ENCODE measurements at regions not wholly inside any gene's neighbourhood (a gene's known extent, or its start where the extent isn't known, plus 50 kb on each side); places are given as distances from the start of the nearest gene placed in this dataset.

DNA sequence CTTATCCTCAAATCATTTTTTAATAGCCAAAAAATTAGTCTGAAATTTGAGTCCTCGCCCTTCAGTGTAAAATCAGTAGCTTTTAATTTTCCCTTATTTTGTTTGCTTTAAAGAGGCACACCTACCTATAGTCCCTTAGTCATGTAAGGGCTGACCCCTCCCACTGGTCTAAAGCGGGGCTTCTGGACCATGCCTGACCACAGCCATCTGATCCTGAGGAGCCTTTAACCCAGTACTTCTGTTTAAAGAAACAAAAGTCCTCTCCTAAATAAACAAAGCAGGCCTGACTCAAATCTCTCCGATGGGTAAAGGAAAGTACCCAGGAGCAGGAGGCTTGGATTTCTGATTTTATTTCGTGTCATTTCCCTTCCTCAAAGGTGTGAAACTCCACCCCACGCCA lies 92.0 kb upstream of the CCL2 start:
- no peak overlapping the region for H2AFZ ChIP-seq (replicated peaks; ENCODE audit: low read length, poor library complexity)
- no peaks in the 10 kb centered on the region; the same call in 1 of the 2 replicates for H3K9me3 ChIP-seq (ENCODE audit: control insufficient read depth, insufficient read depth, low read length)
- peaks cover 32% of the 10 kb centered on the region for H3K27me3 ChIP-seq (ENCODE audit: control insufficient read depth, insufficient read depth, low read length)
- ChIA-PET POLR2A (ENCODE audit: unreplicated experiment) (no interaction called here), CTCF (interaction anchor here (0.6 to 1.9 kb wide), 5 partner anchors 8 to 388 kb away, joined by 3 to 4 read pairs (median 4); no protein-coding TSS in a partner anchor)
- no peak overlapping the region for H3K18ac ChIP-seq (ENCODE audit: low read depth, low read length)
- no peak overlapping the region for H3K9ac ChIP-seq (ENCODE audit: low read depth, low read length)
- H3K36me3 ChIP-seq (ENCODE audit: control insufficient read depth, insufficient read depth, low read length): no peaks in the 10 kb centered on the region
- H3K79me1 ChIP-seq (ENCODE audit: low read depth in 1 of 2, low read length in 2 of 2): no peaks in the 10 kb centered on the region
- in situ Hi-C loops (cut with MboI; ENCODE audit: low sequenced_read_pairs) (no loop called here), intact Hi-C loops (cut with micrococcal nuclease) (loop anchor here (1.0 to 10.0 kb wide), 3 partner anchors 20 to 384 kb away; no protein-coding TSS in a partner anchor), dilution Hi-C loops (cut with HindIII; ENCODE audit: low sequenced_read_pairs, unreplicated experiment) (no loop called here)
- no peak overlapping the region for H4K91ac ChIP-seq (ENCODE audit: insufficient read depth, low read depth, low read length)
- H4K5ac ChIP-seq (ENCODE audit: low read depth, low read length): no peak overlapping the region
- H3K4me2 ChIP-seq (ENCODE audit: low read depth, low read length): no peak overlapping the region
- H3K56ac ChIP-seq (ENCODE audit: extremely low read depth, insufficient read depth, low read length): no peak overlapping the region
- H3K4me1 ChIP-seq (ENCODE audit: control insufficient read depth, insufficient read depth, low read length): no peaks in the 10 kb centered on the region
- H3K9me1 ChIP-seq (ENCODE audit: insufficient read depth, low read length): no peaks in the 10 kb centered on the region
- no peak overlapping the region for H3K4me3 ChIP-seq (ENCODE audit: insufficient read depth, low read depth, low read length)
- no peak overlapping the region for H2BK15ac ChIP-seq (ENCODE audit: low read depth, low read length)
- no CpG with 5 or more reads among the region's 5 CpGs for WGBS, 2 experiments (ENCODE audit: extremely low coverage in 2 of 2, insufficient read length in 1 of 2)
- H2BK120ac ChIP-seq (ENCODE audit: low read depth, low read length): no peak overlapping the region
- ATAC-seq (ENCODE audit: low read depth) (peak; percentile 82), DNase-seq (peak; percentile 40)
- TF ChIP-seq MXI1 (IDR thresholded peaks at IDR 0.05; ENCODE audit: borderline replicate concordance, low read depth, low read length): no peak
- no peak for TF ChIP-seq RAD21 (IDR thresholded peaks at IDR 0.05; ENCODE audit: low read length)
- TF ChIP-seq NFE2L2 (IDR thresholded peaks at IDR 0.05; ENCODE audit: low read depth, low read length): no peak
- no peak for TF ChIP-seq CEBPB (IDR thresholded peaks at IDR 0.05; ENCODE audit: low read depth, low read length)
- TF ChIP-seq, protein P1, sequence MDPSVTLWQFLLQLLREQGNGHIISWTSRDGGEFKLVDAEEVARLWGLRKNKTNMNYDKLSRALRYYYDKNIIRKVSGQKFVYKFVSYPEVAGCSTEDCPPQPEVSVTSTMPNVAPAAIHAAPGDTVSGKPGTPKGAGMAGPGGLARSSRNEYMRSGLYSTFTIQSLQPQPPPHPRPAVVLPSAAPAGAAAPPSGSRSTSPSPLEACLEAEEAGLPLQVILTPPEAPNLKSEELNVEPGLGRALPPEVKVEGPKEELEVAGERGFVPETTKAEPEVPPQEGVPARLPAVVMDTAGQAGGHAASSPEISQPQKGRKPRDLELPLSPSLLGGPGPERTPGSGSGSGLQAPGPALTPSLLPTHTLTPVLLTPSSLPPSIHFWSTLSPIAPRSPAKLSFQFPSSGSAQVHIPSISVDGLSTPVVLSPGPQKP (IDR thresholded peaks at IDR 0.05; ENCODE audit: borderline replicate concordance, low read depth, low read length): no peak
- no peak for TF ChIP-seq CHD1 (IDR thresholded peaks at IDR 0.05; ENCODE audit: low read depth, low read length)
- TF ChIP-seq MAZ (IDR thresholded peaks at IDR 0.05; ENCODE audit: borderline replicate concordance, low read depth, low read length): no peak
- no peak for TF ChIP-seq MAFK (IDR thresholded peaks at IDR 0.05; ENCODE audit: low read depth, low read length)
- TF ChIP-seq POLR2A (IDR thresholded peaks at IDR 0.05; ENCODE audit: low read depth, low read length): no peak
- TF ChIP-seq, protein P2, sequence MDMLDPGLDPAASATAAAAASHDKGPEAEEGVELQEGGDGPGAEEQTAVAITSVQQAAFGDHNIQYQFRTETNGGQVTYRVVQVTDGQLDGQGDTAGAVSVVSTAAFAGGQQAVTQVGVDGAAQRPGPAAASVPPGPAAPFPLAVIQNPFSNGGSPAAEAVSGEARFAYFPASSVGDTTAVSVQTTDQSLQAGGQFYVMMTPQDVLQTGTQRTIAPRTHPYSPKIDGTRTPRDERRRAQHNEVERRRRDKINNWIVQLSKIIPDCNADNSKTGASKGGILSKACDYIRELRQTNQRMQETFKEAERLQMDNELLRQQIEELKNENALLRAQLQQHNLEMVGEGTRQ (IDR thresholded peaks at IDR 0.05; ENCODE audit: low read depth, low read length): no peak
- BruUV-seq (replicated peaks): no TSS peak
- no peaks in the 10 kb centered on the region for H4K20me1 ChIP-seq (ENCODE audit: insufficient read depth, low read length)
- H3K27ac ChIP-seq (ENCODE audit: insufficient read depth, low read length): no peak overlapping the region
- H2AK5ac ChIP-seq (ENCODE audit: low read depth, low read length): no peak overlapping the region
- H3K23ac ChIP-seq (ENCODE audit: low read depth, low read length): no peak overlapping the region
- no peak overlapping the region for H2BK20ac ChIP-seq (ENCODE audit: low read depth, low read length)
- no peak overlapping the region for H3K14ac ChIP-seq (replicated peaks; ENCODE audit: low read depth, low read length)
- H3K4ac ChIP-seq (ENCODE audit: low read depth, low read length): no peak overlapping the region
- H2AK9ac ChIP-seq (replicated peaks; ENCODE audit: low read depth, low read length, poor library complexity): no peak overlapping the region
- no peak overlapping the region for H4K8ac ChIP-seq (ENCODE audit: low read depth in 2 of 2, low read length in 2 of 2)
- H2BK5ac ChIP-seq (ENCODE audit: low read depth, low read length, poor library complexity, severe bottlenecking): no peak overlapping the region

Measured in IMR-90 (cell line).